ENCODE measurements at regions not wholly inside any gene's neighbourhood (a gene's known extent, or its start where the extent isn't known, plus 50 kb on each side); places are given as distances from the start of the nearest gene placed in this dataset.

- peak overlapping the region in 1 of 3 experiments; percentile 76 for H3K27ac Mint-ChIP-seq
- H3K4me3 Mint-ChIP-seq = no peak overlapping the region
- no peaks in the 10 kb centered on the region for H3K9me3 Mint-ChIP-seq
- TF ChIP-seq CTCF (IDR thresholded peaks at IDR 0.05; ENCODE audit: unreplicated experiment in 3 of 3) = no peak
- peaks cover 22% of the 10 kb centered on the region for H3K4me1 Mint-ChIP-seq
- no peaks in the 10 kb centered on the region for H3K27me3 Mint-ChIP-seq (ENCODE audit: low read depth)
- H3K36me3 Mint-ChIP-seq (ENCODE audit: low read depth) = no peaks in the 10 kb centered on the region
Observed at GRCh38 chr3:106184540-106185457, 316.0 kb upstream of the CBLB start.

- Mint-ChIP-seq H3K27ac (no peak overlapping the region), H3K9me3 (no peaks in the 10 kb centered on the region), H3K4me3 (no peak overlapping the region), H3K4me1 (peaks cover 22% of the 10 kb centered on the region), H3K27me3 (ENCODE audit: low read depth) (no peaks in the 10 kb centered on the region), H3K36me3 (ENCODE audit: low read depth) (no peaks in the 10 kb centered on the region)
- TF ChIP-seq CTCF (IDR thresholded peaks at IDR 0.05; ENCODE audit: unreplicated experiment in 3 of 3) = no peak
Observed at GRCh38 chr3:106185949-106186348, 317.1 kb upstream of the CBLB start.

GRCh38 chr3:106190296-106190695 lies 321.5 kb upstream of the CBLB start:
- H3K4me1 Mint-ChIP-seq = no peaks in the 10 kb centered on the region
- H3K4me3 Mint-ChIP-seq = no peak overlapping the region

GRCh38 chr3:106191211-106191610 lies 322.4 kb upstream of the CBLB start:
- no peak for TF ChIP-seq CTCF (IDR thresholded peaks at IDR 0.05; ENCODE audit: unreplicated experiment in 3 of 3)
- Mint-ChIP-seq H3K4me3 (no peak overlapping the region), H3K36me3 (ENCODE audit: low read depth) (no peaks in the 10 kb centered on the region), H3K27me3 (ENCODE audit: low read depth) (no peaks in the 10 kb centered on the region), H3K27ac (no peak overlapping the region), H3K4me1 (no peaks in the 10 kb centered on the region), H3K9me3 (no peaks in the 10 kb centered on the region)

More at GRCh38 chr3:106190296-106190695, 321.5 kb upstream of the CBLB start:
- Mint-ChIP-seq H3K27me3 (ENCODE audit: low read depth) (no peaks in the 10 kb centered on the region), H3K36me3 (ENCODE audit: low read depth) (no peaks in the 10 kb centered on the region), H3K9me3 (no peaks in the 10 kb centered on the region), H3K27ac (no peak overlapping the region)
- TF ChIP-seq CTCF (IDR thresholded peaks at IDR 0.05; ENCODE audit: unreplicated experiment in 3 of 3) = no peak

GRCh38 chr3:106191913-106192312 lies 323.1 kb upstream of the CBLB start:
- H3K27me3 Mint-ChIP-seq (ENCODE audit: low read depth) = no peaks in the 10 kb centered on the region
- no peaks in the 10 kb centered on the region for H3K9me3 Mint-ChIP-seq

More at GRCh38 chr3:106191913-106192312, 323.1 kb upstream of the CBLB start:
- Mint-ChIP-seq H3K36me3 (ENCODE audit: low read depth) (no peaks in the 10 kb centered on the region), H3K4me1 (no peaks in the 10 kb centered on the region), H3K4me3 (no peak overlapping the region), H3K27ac (no peak overlapping the region)
- TF ChIP-seq CTCF (IDR thresholded peaks at IDR 0.05; ENCODE audit: unreplicated experiment in 3 of 3) = no peak
